HG03159 (cell line): ENCODE measurements at regions not wholly inside any gene's neighbourhood (a gene's known extent, or its start where the extent isn't known, plus 50 kb on each side); places are given as distances from the start of the nearest gene placed in this dataset.
A peak's percentile ranks its signal among the peaks of the same experiment; 100 is the strongest.

ENCODE experiments used
- ATAC-seq: cut with Tn5 transposase; IDR thresholded peaks from one replicate; pipeline ENCODE4 v1.9.1; 2021; ENCODE audit warnings: mild to moderate bottlenecking, moderate library complexity; ENCODE audit not compliant: unreplicated experiment

DNA sequence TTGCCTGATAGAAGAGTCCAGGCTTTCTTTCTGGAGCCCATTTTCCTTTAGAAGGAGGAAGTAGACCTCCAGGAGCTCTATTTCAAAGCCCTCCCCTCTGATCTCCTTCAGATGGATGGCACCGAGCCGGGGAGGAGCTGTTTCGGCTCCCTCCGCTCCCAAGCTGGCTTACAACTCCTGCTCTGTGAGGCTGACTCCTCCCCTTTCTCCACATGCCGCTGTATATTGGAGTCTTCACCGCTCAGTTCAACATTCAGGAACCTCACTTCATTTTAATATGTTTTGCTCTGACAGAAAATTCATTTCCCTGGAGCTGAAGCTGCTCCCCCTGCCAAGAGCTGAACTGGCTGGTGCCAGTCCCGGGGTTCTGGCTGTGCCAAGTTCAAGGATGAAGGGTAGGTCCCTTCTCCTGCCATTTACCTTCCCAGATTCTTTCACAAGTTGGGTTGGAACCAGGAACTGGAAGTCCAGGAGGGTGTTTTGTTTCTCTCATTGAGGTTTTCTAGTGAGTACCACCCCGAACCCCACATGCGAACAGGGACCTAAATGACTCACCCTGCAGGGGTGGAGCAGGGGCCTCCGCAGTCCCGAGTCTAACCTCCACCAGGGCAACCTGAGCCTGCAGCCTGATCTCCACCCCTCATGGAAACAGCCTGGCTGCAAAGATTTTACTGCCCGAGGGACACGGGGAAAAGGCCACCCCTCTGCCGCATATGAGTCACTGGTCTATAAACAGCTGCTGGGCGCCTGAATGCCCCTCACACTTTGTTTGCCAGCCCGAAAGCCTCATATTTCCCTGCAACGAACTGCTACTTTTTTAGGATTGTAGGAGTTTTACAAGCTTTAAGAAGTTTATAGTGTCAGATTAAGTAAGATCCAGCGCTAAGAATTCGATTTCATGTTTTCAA is 68.6 kb upstream of the FOXA2 start:
- no peak for ATAC-seq

DNA sequence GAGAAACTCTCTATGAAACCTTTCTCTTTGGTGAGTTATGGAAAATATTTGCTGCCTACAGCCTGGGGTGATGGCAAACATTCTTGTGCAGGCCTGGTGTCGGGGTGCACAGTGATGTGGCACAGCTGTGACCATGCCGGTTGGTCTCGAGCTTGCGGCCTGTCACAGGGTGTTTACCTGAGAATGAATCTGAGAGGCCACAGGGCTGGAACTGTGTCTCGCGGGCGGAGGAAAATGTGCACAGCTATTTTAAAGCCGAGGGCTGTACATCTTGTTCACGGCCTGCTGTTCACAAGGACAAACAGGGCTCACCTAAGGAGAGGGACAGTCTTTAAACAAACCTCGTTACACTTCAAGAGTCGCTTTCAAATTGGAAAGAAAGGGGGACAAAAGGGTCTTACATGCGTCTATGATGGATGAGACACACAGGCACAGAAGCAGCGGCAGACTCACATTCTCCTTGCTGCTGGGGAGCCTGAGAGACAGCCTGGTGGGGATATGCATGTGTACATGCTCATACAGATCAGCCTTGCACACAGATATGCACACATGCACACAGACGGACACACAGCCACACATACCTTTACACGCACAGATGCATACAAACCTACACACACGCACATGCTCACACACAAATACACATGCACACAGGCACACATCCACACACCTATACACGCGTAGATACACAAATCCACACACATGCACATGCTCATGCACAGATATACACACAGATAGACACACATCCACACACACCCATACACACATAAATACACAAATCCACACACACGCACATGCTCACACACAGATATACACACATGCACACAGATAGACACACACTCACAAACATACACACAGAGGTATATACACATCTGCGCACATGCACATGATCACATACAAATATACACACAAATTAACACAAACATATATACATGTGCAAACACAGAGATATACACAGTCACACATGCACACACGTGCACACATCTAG is 69.6 kb upstream of the FOXA2 start:
- no peak for ATAC-seq

DNA sequence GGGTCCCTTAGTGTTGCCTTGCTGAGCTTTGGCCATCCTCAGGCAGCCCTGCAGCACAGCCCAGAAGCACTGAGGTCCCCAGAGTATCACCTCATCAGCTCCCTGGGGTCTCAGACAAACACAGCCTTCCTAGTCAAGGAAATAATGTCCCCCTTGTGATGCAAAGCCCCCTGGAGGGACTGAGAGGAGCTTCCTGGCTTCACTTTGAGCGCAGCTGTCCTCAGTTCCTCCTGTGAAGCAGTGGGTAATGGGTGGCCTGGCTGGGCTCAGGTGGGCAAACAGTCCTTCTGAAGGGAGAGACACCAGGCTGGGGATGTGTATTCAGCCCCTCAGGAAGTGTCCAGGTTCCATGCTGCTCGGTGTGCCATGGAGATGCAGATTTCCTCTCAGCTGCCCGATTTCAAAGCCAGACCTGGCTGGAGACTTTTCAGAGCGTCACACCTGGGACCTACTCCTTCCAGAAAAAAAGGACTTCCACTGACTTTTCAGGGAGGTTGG is 79.2 kb upstream of the FOXA2 start:
- no peak for ATAC-seq

DNA sequence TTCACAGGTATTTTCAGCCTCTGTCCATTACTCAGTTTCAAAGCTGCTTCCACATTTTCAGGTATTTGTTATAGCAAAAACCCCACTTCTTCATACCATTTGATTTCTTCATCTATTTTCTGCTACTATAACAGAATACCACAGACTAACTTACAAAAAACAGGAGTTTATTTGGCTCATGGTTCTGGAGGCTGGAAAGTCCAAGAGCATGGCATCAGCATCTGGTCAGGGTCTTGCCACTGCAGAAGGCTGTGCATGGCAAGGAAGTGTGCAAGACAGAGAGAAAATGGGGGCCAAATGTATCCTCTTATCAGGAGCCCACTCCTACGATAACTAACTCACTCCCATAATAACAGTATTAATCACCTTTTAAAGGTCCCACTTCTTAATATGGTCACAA is 82.8 kb upstream of the FOXA2 start:
- no peak for ATAC-seq

DNA sequence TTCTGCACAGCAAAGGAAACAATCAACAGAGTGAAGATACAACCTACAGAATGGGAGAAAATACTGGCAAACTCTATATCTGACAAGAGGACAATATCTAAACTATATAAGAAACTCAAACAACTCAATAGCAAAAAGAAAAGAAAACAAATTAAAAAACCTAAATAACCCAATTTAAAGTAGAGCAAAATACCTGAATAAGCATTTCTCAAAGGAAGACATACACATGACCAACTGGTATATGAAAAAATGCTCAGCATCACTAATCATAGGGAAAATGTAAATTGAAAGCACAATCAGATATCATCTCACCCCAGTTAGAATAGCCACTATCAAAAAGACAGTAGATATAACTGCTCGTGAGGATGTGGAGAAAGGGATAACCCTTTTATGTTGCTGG is 87.8 kb upstream of the FOXA2 start:
- no peak for ATAC-seq

DNA sequence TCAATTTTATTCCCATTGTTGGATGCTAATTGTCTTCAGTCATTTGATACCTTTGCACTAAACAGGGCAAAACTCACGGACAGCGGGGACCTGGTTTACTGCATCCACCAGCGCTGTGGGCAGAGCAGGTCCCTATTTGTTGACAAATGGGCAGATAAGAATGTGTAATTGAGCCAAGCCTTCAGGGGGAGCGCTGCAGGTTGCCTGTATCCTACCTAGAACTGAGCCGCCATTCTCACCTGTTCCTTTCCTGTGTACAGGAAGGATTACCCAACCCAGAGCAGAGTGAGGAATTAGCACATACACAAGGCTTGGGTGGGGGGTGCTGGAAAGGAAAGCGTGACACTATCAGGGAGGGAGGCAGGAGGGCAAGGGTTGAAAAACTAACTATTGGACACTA is 89.1 kb upstream of the FOXA2 start:
- no peak for ATAC-seq

DNA sequence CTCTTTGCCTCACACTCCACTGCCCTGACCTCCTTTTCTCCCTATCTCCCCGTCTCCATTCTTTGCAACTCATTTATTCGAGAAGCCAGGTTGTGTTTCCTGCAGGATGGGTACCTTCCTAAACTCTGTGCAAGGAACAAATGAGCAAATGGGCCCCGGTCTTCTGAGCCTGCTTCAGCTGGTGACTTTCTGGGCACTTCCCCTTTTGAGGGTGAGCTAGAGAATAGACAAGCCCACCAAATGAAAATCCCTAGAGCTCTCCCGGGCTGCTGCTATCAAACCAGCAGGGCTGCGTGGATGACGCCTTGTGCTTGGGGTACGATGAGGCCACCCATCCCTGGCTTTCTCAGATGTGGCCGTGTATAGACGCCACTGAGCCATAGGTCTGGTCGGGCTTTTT is 91.0 kb upstream of the FOXA2 start:
- ATAC-seq = no peak

DNA sequence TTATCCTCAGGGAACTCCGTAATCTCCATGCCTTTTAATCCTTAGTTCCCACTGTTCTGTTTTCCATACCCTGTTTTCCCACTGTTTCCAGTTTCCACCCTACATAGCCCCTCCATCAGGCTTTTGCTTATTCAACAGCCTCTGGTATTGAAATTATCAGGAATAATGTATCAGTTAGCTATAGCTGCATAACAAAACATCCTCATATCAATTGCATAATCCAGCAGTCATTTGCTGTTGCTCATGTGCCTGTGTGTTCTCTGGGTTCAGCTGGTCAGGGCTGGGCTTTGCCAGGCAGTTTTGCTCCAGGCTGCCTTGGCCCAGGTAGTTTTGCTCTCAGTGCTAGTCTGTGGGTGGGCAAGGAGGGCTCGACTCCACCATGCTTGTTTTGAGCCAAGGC is 94.3 kb upstream of the FOXA2 start:
- ATAC-seq = no peak

DNA sequence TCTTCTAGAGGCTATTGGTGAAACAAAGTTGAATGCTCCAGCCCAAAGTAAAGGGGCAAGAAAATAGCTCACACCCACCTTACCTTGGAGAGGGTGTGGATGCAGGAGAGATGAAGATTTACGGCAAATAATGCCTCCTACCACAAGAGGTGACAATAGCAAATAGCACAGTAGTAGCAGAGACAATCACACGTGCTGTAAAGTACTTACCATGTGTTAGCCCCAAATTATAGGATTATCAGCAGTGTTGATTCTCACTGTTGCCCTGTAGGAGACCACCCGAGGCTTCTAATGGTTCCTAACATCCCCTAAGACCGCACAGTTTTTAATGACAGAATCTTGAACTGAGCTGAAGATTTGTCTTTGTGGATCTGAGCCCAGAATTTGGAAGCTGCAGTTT is 94.8 kb upstream of the FOXA2 start:
- ATAC-seq = no peak

DNA sequence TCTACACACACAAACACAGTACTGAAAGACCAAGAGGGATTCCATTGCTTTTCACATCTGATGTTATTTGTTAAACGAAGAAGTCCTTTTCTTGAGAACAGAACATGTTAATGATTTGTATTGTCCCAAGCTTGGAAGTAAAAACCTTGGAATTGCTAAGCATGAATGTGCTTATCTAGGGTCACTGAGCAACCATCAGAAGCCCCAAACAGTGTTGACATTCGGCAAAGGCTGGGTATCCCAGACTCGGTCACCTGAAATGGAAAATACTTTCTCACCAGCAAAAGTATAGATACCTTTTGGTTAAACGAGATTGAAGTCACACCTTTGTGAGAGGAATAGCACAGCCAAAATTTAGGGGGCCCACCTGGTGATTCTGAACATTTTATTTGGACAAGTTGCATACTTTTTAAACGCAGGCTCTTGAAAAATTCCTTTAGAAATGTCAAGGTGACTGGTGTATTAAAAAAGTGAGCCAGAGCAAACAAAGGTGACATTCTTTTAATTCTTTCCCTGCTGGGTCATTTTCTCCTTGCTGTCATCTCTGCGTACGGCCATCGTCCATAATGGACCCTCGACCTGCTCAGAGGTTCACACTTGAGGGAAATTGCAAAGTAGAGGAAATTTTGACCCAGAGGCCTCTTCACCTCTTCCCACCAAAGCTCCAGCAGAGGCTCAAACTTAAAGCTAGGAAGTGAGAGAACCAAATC is 95.8 kb upstream of the FOXA2 start:
- ATAC-seq = no peak

DNA sequence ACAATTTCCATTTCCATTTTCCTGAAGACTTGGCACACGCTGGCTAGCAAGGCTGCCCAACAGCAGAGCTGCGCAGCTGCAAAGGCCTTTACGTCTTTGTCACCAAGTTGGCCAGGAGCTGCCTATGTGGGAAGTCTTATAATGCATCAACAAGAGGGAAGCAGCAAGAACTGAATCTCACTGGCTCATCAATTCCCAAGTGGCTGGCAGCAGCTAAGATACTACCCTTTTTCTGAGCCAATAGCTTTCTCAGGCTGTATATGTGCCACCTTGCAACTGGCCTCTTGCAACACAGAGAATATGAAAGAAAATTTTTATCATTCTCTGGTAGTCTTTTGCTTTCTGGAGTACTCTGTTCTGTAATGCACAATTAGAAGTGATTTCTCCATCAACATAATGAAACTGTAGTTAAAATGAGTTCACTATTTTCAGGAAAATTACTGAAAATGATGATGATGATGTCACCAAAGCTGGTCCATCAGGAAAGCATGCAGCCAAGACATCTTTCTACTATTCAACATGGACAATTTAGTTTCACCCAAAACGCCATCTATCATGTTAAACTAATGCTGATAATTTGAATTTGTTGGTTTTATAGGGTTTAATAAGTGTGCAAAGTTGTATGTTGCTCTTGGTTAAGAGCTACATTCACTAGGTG is 97.3 kb upstream of the FOXA2 start:
- no peak for ATAC-seq

DNA sequence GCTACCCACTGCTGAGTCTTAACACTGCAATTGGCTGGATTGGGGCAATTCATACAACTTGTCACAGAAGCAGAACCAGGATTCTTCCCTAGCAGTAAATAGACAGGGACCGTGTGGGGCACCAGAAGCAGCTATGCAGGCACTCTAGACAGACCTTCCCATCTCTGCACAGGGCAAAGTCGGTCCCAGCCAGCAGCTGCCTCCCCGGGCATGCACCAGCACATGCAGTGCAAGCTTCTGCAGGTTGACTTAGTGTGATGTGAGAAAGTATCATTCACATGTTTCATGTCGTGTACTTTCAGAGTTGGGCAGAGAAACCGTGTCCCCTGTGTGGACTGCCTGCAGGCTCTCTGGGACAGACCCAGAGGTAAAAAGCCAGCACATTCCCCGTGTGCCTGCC is 98.0 kb upstream of the FOXA2 start:
- ATAC-seq = no peak

DNA sequence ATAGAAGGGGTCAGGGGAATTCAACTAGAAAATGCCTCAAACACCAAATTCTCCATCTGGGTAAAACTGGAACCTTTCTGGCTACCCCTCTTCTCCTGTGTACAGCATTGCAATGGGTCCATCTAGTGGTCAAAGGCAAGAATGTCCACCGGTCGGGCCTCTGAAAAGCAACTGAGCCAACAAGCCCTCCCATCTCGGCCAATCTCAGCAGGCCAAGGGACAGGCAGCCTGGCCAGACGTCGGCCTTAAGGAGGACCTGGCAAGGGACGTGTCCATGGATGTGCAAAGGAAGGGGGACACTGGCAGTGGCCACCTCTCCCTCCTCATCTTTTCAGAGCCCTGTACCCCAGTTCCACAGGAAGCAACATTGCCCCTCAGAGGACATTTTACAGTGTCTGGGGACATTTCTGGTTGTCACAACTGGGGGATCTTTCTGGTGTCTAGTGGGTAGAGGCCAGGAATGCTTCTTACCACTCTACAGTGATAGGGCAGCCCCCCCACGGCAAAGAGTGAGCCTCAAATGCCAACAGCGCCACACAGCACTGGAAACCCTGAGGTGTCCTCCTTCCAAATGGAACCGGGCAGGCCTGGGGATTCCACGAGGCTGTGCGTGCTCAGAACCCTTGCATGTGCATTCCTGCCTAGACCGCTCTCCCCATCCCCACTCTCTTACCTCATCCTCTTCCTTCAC is 99.8 kb upstream of the FOXA2 start:
- ATAC-seq = peak; percentile 79

DNA sequence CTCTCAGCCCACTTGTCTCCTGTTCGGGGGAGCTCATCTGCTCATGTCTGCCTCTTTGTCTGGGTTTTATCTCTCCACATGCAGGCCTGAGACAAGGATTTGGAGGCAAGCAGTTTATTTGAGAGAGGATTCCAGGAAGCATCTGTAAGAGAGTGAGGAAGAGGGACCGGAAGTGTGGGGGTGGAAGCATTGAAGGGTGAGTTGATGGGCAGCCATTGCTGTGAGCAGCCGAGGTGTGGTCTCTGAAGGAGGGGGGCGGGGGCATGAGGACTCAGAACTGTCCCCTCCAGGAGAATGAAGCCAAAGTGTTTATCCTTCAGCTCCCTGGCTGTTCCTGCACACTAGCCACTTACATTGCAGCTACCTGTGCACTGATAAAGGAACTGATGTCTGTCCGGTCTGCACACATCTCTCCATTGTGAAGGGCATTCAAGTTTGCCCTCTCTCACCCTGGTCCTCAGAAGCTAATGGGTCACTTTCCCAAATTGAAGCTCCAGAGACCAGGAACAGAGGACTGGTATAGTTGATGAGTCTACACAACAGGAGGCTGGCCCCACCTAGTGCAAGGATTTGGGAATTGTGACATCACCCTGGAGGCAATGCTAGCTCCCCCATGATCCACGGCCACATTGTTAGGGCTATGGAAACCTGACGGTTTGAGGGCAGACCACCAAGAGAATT is 100.5 kb upstream of the FOXA2 start:
- ATAC-seq = no peak

DNA sequence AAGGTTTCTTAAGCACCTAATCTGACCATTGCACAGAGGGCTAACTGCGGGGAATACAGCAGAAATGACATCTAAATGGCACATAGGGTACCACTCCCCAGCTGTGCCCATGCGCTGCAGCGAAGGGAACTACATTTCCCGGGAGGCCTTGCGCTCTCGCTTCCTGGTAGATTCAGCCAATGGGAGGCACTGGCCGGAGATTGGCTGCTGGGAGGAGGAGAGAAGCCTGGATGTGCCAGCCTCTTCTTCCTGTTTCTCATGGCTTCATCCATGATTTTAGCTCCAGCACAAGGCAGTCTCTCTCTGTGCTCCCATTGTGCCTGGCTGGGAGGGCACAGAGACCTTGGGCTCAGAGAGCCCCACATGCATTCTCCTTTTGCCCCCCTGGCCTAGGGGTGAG is 101.7 kb upstream of the FOXA2 start:
- no peak for ATAC-seq

DNA sequence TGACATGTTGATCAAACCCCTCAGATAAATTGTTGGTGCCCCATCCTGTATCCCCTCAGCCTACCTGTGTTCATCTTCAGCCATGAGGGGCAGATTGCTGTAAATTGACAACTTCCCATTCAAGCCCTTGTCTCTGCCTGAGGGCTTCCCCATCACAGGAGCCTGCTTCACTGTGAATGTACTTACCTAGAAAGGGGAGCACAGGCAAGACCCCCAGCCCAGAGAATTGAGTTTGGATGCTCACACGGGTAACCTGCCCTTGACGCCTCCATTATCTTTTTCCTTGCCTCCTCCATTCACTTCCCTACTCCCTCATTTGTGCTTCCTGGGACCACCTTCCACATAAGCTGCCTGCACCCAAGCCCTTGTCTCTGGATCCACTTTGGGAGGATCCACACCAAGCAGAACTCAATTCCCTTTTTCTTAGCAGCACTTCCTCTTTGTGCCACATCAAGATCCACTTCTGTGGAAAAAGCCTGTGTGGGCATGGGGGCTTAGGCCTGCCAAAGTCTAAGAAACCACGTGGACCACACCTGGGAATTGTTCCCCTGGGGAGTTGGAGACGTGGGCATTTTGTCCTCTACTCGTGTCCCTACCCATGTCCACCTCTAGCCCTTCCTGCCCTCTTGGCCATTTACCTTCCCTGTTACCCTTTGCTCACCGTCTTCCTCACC is 103.4 kb upstream of the FOXA2 start:
- ATAC-seq = no peak

DNA sequence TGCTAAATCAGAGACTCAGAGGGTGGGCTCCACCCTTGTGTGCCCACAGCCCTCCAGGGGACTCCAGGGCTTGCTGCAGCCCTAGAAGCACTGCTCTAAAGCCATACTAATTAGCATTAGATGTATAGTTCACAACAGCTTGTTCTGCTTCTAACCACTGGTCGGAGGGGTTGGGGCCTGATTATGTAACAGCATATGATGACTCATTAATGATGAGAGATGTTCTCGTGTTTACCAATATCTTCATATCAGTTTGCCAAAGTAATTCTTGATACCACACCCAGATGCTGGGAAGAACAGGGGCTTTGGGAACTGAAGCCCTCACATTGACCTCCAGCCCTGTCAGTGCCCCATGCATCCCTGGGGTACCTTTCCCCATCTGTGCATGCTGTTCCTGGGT is 104.1 kb upstream of the FOXA2 start:
- no peak for ATAC-seq

DNA sequence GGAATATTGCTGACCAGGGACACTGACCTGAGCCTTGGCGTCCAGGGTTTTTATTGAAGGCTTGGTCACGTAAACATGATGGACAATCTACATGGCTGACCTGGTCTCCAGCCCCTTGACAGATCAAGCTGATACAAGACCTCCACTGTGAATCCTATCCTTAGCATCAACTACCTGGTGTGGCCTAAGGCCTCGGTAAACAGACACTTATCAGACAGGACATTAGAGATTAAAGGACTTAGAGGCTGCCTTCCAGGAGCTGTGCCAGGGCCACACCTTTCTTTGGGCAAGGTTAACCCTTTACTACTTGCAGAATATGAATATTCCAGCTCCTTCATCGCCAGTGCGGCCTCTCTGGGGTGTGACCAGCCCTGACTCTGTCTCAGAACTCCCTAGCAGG is 104.9 kb upstream of the FOXA2 start:
- no peak for ATAC-seq

DNA sequence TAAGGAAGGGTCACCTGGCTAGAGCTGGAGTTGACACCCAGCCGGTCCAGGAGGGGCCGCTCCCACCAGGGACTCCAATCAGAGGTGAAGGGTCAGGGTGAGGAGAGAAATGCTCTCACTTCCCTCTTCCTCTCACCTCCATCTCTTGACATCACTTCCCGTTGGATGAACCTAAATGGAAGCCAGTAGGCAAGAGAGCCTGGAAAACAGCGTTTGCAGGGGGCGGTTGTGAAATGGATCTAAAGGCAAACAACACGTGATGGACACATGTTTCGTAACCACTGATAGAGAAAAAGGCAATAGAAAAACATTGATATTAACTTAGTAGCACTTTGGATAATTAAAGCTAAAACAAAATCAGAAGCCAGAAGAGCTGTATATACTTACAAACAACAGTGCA is 105.6 kb upstream of the FOXA2 start:
- no peak for ATAC-seq
